ENCODE measurements at regions not wholly inside any gene's neighbourhood (a gene's known extent, or its start where the extent isn't known, plus 50 kb on each side); places are given as distances from the start of the nearest gene placed in this dataset.

- H3K4me1 ChIP-seq, result no peaks in the 10 kb centered on the region
- 58 to 63% methylated on average over 4 of the region's 4 CpGs for WGBS, 2 donors
- H3K27ac ChIP-seq, result no peak overlapping the region
- H3K27me3 ChIP-seq, result no peaks in the 10 kb centered on the region
- no peak overlapping the region for H3K4me3 ChIP-seq
- intact Hi-C loops (cut with DNase I), result no loop called here
- no peak for ATAC-seq
- TF ChIP-seq, protein P1, sequence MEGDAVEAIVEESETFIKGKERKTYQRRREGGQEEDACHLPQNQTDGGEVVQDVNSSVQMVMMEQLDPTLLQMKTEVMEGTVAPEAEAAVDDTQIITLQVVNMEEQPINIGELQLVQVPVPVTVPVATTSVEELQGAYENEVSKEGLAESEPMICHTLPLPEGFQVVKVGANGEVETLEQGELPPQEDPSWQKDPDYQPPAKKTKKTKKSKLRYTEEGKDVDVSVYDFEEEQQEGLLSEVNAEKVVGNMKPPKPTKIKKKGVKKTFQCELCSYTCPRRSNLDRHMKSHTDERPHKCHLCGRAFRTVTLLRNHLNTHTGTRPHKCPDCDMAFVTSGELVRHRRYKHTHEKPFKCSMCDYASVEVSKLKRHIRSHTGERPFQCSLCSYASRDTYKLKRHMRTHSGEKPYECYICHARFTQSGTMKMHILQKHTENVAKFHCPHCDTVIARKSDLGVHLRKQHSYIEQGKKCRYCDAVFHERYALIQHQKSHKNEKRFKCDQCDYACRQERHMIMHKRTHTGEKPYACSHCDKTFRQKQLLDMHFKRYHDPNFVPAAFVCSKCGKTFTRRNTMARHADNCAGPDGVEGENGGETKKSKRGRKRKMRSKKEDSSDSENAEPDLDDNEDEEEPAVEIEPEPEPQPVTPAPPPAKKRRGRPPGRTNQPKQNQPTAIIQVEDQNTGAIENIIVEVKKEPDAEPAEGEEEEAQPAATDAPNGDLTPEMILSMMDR (IDR thresholded peaks at IDR 0.05), result no peak
- no peak for TF ChIP-seq POLR2A (IDR thresholded peaks at IDR 0.05)
- no peak for DNase-seq
- H3K9me3 ChIP-seq, result no peaks in the 10 kb centered on the region
- no peaks in the 10 kb centered on the region for H3K36me3 ChIP-seq (replicated peaks in 1 of 2; ENCODE audit: insufficient read depth in 1 of 2, low read depth in 2 of 2)
Measured at GRCh38 chr1:239676522-239677273, 290.3 kb downstream of the CHRM3 start.

DNA sequence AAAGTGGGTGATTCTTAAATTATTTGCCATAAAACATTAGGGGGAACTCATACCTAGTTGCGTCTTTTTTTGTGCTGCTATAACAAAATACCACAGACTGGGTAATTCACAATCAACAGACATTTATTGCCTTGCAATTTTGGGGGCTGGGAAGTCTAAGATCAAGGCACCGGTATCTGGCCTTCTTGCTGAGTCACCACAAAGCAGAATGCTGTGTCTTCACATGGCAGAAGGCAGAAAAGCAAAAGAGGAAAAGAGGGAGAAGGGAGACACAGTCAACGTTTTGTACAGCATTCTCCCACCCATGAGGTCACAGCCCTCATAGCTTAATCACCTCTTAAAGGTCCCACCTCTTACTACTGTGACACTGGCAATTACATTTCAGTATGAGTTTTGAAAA lies 291.0 kb downstream of the CHRM3 start:
- H3K27ac ChIP-seq, result no peak overlapping the region
- no peak for ATAC-seq
- H3K9me3 ChIP-seq, result no peaks in the 10 kb centered on the region
- WGBS, 2 donors, result 49 to 60% methylated on average over 3 of the region's 3 CpGs
- TF ChIP-seq POLR2A (IDR thresholded peaks at IDR 0.05), result no peak
- TF ChIP-seq, protein P1 (IDR thresholded peaks at IDR 0.05), result no peak
- H3K4me1 ChIP-seq, result no peaks in the 10 kb centered on the region
- intact Hi-C loops (cut with DNase I), result no loop called here
- H3K27me3 ChIP-seq, result no peaks in the 10 kb centered on the region
- no peak for DNase-seq
- no peaks in the 10 kb centered on the region for H3K36me3 ChIP-seq (replicated peaks in 1 of 2; ENCODE audit: insufficient read depth in 1 of 2, low read depth in 2 of 2)
- no peak overlapping the region for H3K4me3 ChIP-seq

GRCh38 chr1:239678181-239678580 lies 291.8 kb downstream of the CHRM3 start:
- WGBS, 2 donors, result 97 to 100% methylated on average over 2 of the region's 2 CpGs
- no peak for TF ChIP-seq POLR2A (IDR thresholded peaks at IDR 0.05)
- TF ChIP-seq, protein P1 (IDR thresholded peaks at IDR 0.05), result no peak
- Histone ChIP-seq H3K27ac (no peak overlapping the region), H3K4me3 (no peak overlapping the region), H3K4me1 (no peaks in the 10 kb centered on the region), H3K36me3 (replicated peaks in 1 of 2; ENCODE audit: insufficient read depth in 1 of 2, low read depth in 2 of 2) (no peaks in the 10 kb centered on the region), H3K27me3 (no peaks in the 10 kb centered on the region), H3K9me3 (no peaks in the 10 kb centered on the region)
- intact Hi-C loops (cut with DNase I), result no loop called here
- ATAC-seq, result no peak
- DNase-seq, result no peak

- ATAC-seq, result no peak
- TF ChIP-seq POLR2A (IDR thresholded peaks at IDR 0.05), result no peak
- TF ChIP-seq, protein P1 (IDR thresholded peaks at IDR 0.05), result no peak
- Histone ChIP-seq H3K4me3 (no peak overlapping the region), H3K36me3 (replicated peaks in 1 of 2; ENCODE audit: insufficient read depth in 1 of 2, low read depth in 2 of 2) (no peaks in the 10 kb centered on the region), H3K27me3 (no peaks in the 10 kb centered on the region), H3K4me1 (no peaks in the 10 kb centered on the region), H3K27ac (no peak overlapping the region), H3K9me3 (no peaks in the 10 kb centered on the region)
- intact Hi-C loops (cut with DNase I), result no loop called here
- 81 to 82% methylated on average over 3 of the region's 3 CpGs for WGBS, 2 donors
- DNase-seq, result no peak
Measured at GRCh38 chr1:239682046-239682445, 295.7 kb downstream of the CHRM3 start.

DNA sequence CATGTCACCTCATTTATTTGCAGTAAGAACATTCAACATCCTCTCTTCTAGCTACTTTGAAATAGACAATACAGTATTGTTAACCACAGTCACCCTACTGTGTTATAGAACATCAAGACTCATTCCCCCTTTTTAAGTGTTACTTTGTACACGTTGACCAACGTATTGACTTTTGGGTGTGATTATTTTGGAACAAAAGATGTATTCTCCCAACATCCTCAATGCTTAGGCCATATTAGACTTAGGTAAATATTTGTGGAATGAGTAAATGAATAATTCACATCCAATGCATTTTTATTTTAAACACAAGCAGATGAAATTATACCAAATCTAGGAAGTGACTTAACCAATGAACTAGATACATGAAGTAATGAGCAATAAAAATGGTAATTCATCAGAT lies 296.6 kb downstream of the CHRM3 start:
- Histone ChIP-seq H3K4me3 (no peak overlapping the region), H3K4me1 (no peaks in the 10 kb centered on the region), H3K9me3 (no peaks in the 10 kb centered on the region), H3K27me3 (no peaks in the 10 kb centered on the region), H3K36me3 (replicated peaks in 1 of 2; ENCODE audit: insufficient read depth in 1 of 2, low read depth in 2 of 2) (no peaks in the 10 kb centered on the region), H3K27ac (no peak overlapping the region)
- DNase-seq (no peak), ATAC-seq (no peak)
- intact Hi-C loops (cut with DNase I), result no loop called here
- TF ChIP-seq, protein P1 (IDR thresholded peaks at IDR 0.05), result no peak
- no peak for TF ChIP-seq POLR2A (IDR thresholded peaks at IDR 0.05)
- 30 to 51% methylated on average over 2 of the region's 2 CpGs for WGBS, 2 donors
